ENCODE measurements at regions not wholly inside any gene's neighbourhood (a gene's known extent, or its start where the extent isn't known, plus 50 kb on each side); places are given as distances from the start of the nearest gene placed in this dataset.

GRCh38 chr6:14555804-14556203, 438.2 kb downstream of the CD83 start:
- TF ChIP-seq CTCF (IDR thresholded peaks at IDR 0.05; ENCODE audit: poor library complexity) (no peak), EZH2phosphoT487 (IDR thresholded peaks at IDR 0.05; ENCODE audit: low read depth, severe bottlenecking, unreplicated experiment) (no peak), EZH2 (IDR thresholded peaks at IDR 0.05; ENCODE audit: borderline replicate concordance) (no peak)
